ENCODE measurements at regions not wholly inside any gene's neighbourhood (a gene's known extent, or its start where the extent isn't known, plus 50 kb on each side); places are given as distances from the start of the nearest gene placed in this dataset.

DNA sequence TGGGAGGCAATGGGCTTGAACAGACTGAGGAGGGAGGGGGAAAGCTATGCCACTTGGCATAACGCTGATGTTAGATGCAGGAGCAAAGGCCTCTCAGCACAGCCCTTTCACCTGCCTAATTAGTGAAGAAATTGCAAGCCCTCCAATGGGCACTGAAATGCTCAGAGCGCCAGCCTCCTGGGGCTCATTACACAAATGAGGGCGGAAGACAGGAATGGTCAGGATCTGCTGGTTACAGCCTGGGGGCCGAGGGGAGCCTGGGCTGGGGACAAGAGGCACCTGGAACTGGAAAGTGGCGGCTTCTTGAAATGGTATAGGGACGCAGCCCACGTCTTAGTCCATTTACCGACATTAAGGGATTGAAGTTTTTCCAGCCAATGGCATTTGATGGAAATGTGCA, 50.2 kb upstream of the PLET1 start:
- no CpG with 5 or more reads among the region's 8 CpGs for WGBS (ENCODE audit: insufficient coverage, low lambda C conversion rate)

DNA sequence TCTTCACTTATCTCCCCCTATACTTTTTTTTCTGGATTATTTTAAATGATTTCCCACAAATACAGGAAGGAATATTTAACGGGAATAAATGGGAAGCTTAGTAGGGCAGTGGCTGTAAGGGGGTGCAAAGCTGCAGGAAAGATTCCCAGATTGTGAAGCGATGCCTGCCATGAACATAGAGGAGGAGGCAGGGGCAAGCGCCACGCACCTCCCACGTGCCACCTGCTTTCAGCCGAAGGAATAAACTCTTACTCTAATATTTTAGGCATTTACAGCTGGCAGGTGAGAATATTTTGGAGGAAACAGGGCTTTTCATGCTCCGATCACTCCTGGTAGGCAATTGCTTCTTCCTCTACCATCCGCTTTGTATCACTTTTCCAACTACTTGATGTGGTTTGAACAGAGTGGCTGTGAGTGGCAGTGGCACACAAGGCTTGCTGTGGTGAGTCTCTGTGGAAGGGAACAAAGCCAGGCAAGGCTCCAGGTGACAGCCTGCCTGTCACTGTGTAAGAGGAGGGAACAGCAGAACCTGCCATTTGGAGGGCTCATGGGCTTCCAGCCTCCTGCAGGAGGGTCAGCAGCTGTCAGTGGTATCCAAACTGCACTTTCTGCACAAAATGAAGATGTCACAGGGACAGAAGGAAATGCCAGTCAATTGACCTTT, 54.5 kb upstream of the PLET1 start:
- Histone ChIP-seq H3K36me3 (ENCODE audit: control insufficient read depth, insufficient read depth, low read length) (no peaks in the 10 kb centered on the region), H3K9me3 (ENCODE audit: control insufficient read depth, low read depth, low read length) (no peaks in the 10 kb centered on the region), H3K4me1 (ENCODE audit: control insufficient read depth, insufficient read depth, low read length) (peaks cover under 1% of the 10 kb centered on the region), H3K4me3 (ENCODE audit: low read length) (no peak overlapping the region), H3K27ac (ENCODE audit: low read length) (no peak overlapping the region), H3K27me3 (ENCODE audit: control insufficient read depth, insufficient read depth, low read length) (peaks cover 4% of the 10 kb centered on the region)
- no peak for DNase-seq
- WGBS (ENCODE audit: insufficient coverage, low lambda C conversion rate), result 100% methylated on average over 1 of the region's 8 CpGs

More for the DNA sequence above, 50.2 kb upstream of the PLET1 start:
- Histone ChIP-seq H3K9me3 (ENCODE audit: control insufficient read depth, low read depth, low read length) (no peaks in the 10 kb centered on the region), H3K4me3 (ENCODE audit: low read length) (no peak overlapping the region), H3K36me3 (ENCODE audit: control insufficient read depth, insufficient read depth, low read length) (no peaks in the 10 kb centered on the region), H3K27ac (ENCODE audit: low read length) (no peak overlapping the region), H3K27me3 (ENCODE audit: control insufficient read depth, insufficient read depth, low read length) (peaks cover 4% of the 10 kb centered on the region), H3K4me1 (ENCODE audit: control insufficient read depth, insufficient read depth, low read length) (no peaks in the 10 kb centered on the region)
- no peak for DNase-seq

DNA sequence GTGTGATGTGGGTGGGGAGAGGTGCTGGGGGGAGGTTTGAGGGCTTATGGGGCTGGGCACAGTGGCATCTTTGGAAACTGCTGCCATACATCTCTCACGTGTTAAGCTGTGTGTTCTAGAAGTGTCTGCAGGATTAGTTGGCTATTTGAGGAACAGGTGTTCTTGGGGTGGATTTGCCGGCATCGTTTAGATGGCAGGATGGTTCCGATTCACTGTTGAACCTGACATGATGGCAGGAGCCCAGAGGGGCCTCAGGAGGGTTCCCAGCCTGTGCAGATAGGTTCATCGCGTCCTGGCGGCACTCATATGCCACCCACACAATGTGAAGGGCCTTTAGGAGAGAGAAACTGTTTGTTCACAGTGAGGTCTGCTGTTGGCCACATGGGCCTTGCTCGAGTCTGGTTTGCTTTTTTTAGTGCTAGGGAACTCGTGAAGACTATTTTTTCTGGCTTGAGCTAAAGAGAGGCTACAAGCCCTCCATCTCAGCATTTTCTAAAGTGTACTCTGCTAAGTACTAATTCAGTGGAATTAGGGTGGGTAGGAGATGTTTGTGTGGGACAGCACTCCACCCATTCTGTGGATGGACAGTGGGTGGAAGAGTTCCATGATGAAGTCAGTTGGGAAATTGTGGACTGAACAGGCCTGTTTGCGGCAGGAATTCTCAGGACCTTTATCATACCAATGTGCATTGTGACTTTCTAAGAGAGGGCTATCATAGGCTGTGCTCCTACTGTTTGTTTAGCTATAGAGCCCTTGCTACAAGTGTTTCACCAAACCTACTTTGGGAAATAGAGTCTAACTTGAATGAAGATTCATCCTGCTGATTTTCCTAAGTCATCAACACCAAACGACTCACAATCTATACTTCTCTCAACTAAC, 55.4 kb upstream of the PLET1 start:
- DNase-seq, result no peak
- Histone ChIP-seq H3K4me1 (ENCODE audit: control insufficient read depth, insufficient read depth, low read length) (peaks cover 9% of the 10 kb centered on the region), H3K9me3 (ENCODE audit: control insufficient read depth, low read depth, low read length) (no peaks in the 10 kb centered on the region), H3K27me3 (ENCODE audit: control insufficient read depth, insufficient read depth, low read length) (peaks cover 4% of the 10 kb centered on the region), H3K4me3 (ENCODE audit: low read length) (no peak overlapping the region), H3K36me3 (ENCODE audit: control insufficient read depth, insufficient read depth, low read length) (no peaks in the 10 kb centered on the region), H3K27ac (ENCODE audit: low read length) (no peak overlapping the region)
- 73% methylated on average over 3 of the region's 11 CpGs for whole genome bisulfite sequencing (ENCODE audit: insufficient coverage, low lambda C conversion rate)

- no peak for DNase-seq
- Histone ChIP-seq H3K36me3 (ENCODE audit: control insufficient read depth, insufficient read depth, low read length) (no peaks in the 10 kb centered on the region), H3K27ac (ENCODE audit: low read length) (no peak overlapping the region), H3K4me3 (ENCODE audit: low read length) (no peak overlapping the region), H3K4me1 (ENCODE audit: control insufficient read depth, insufficient read depth, low read length) (peaks cover 16% of the 10 kb centered on the region), H3K9me3 (ENCODE audit: control insufficient read depth, low read depth, low read length) (no peaks in the 10 kb centered on the region), H3K27me3 (ENCODE audit: control insufficient read depth, insufficient read depth, low read length) (no peaks in the 10 kb centered on the region)
- no CpG with 5 or more reads among the region's 4 CpGs for WGBS (ENCODE audit: insufficient coverage, low lambda C conversion rate)
These were observed 56.3 kb upstream of the PLET1 start for GRCh38 chr11:112316971-112317370.

DNA sequence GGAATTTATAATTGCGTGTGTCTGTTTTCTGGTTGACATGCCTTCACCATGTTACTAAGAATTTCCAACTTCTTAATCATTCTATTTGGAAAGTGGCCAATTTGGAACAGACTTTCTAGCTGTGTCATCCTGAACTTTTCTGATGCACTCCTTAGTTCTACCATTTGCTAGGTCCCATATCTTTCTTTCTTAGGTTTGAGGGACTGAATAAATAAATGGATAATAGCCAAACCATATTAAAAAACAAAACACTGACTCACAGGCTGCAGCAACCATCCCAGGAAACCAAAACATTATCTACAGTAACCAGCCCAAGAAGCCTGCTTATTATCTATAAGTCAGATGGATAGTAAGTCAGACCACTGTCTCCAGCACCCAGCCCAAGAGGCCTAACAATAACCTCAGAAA, 57.5 kb upstream of the PLET1 start:
- H3K27ac ChIP-seq (ENCODE audit: low read length), result no peak overlapping the region
- H3K4me1 ChIP-seq (ENCODE audit: control insufficient read depth, insufficient read depth, low read length), result peaks cover 24% of the 10 kb centered on the region
- no peak overlapping the region for H3K4me3 ChIP-seq (ENCODE audit: low read length)
- 83% methylated on average over 1 of the region's 1 CpG for WGBS (ENCODE audit: insufficient coverage, low lambda C conversion rate)
- H3K36me3 ChIP-seq (ENCODE audit: control insufficient read depth, insufficient read depth, low read length), result no peaks in the 10 kb centered on the region
- no peaks in the 10 kb centered on the region for H3K9me3 ChIP-seq (ENCODE audit: control insufficient read depth, low read depth, low read length)
- H3K27me3 ChIP-seq (ENCODE audit: control insufficient read depth, insufficient read depth, low read length), result no peaks in the 10 kb centered on the region
- DNase-seq, result no peak

DNA sequence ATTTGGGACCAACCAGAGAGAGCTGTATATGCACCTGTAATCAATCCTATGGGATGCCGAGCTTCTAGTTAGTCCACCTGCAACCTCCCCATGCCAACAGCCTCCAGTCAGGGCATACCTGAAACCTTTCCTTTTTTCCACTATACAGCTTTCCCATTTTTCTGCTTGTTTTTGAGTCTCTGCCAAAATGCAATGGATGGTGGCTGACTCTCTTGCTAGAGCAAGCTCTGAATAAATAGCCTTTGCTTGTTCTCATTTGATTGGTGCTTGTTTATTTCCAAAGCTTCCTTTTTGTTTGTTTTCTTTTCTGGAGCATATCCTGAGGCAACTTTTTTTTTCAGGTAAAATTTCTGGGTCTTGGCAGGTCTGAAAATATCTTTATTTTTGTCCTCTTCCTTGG, 58.0 kb upstream of the PLET1 start:
- peaks cover 24% of the 10 kb centered on the region for H3K4me1 ChIP-seq (ENCODE audit: control insufficient read depth, insufficient read depth, low read length)
- DNase-seq, result no peak
- no peaks in the 10 kb centered on the region for H3K27me3 ChIP-seq (ENCODE audit: control insufficient read depth, insufficient read depth, low read length)
- no peaks in the 10 kb centered on the region for H3K36me3 ChIP-seq (ENCODE audit: control insufficient read depth, insufficient read depth, low read length)
- H3K27ac ChIP-seq (ENCODE audit: low read length), result no peak overlapping the region
- H3K4me3 ChIP-seq (ENCODE audit: low read length), result no peak overlapping the region
- H3K9me3 ChIP-seq (ENCODE audit: control insufficient read depth, low read depth, low read length), result no peaks in the 10 kb centered on the region
- no CpG with 5 or more reads among the region's 1 CpG for WGBS (ENCODE audit: insufficient coverage, low lambda C conversion rate)

- Histone ChIP-seq H3K4me3 (ENCODE audit: low read length) (no peak overlapping the region), H3K4me1 (ENCODE audit: control insufficient read depth, insufficient read depth, low read length) (peaks cover 24% of the 10 kb centered on the region), H3K27me3 (ENCODE audit: control insufficient read depth, insufficient read depth, low read length) (no peaks in the 10 kb centered on the region), H3K36me3 (ENCODE audit: control insufficient read depth, insufficient read depth, low read length) (no peaks in the 10 kb centered on the region), H3K27ac (ENCODE audit: low read length) (no peak overlapping the region), H3K9me3 (ENCODE audit: control insufficient read depth, low read depth, low read length) (no peaks in the 10 kb centered on the region)
- no CpG with 5 or more reads among the region's 5 CpGs for WGBS (ENCODE audit: insufficient coverage, low lambda C conversion rate)
- DNase-seq, result peak; percentile 52 to 63
These were observed 60.0 kb upstream of the PLET1 start for GRCh38 chr11:112320668-112321067.

- Histone ChIP-seq H3K4me3 (ENCODE audit: low read length) (no peak overlapping the region), H3K4me1 (ENCODE audit: control insufficient read depth, insufficient read depth, low read length) (peaks cover 24% of the 10 kb centered on the region), H3K27ac (ENCODE audit: low read length) (peak overlapping the region; percentile 33), H3K36me3 (ENCODE audit: control insufficient read depth, insufficient read depth, low read length) (no peaks in the 10 kb centered on the region), H3K27me3 (ENCODE audit: control insufficient read depth, insufficient read depth, low read length) (no peaks in the 10 kb centered on the region), H3K9me3 (ENCODE audit: control insufficient read depth, low read depth, low read length) (no peaks in the 10 kb centered on the region)
- DNase-seq, result peak; percentile 90 to 96
- no CpG with 5 or more reads among the region's 8 CpGs for WGBS (ENCODE audit: insufficient coverage, low lambda C conversion rate)
These were observed 61.0 kb upstream of the PLET1 start for GRCh38 chr11:112321501-112322172.

GRCh38 chr11:112322173-112322790, 61.6 kb upstream of the PLET1 start:
- no CpG with 5 or more reads among the region's 8 CpGs for WGBS (ENCODE audit: insufficient coverage, low lambda C conversion rate)
- peak; percentile 16 to 57 for DNase-seq

DNA sequence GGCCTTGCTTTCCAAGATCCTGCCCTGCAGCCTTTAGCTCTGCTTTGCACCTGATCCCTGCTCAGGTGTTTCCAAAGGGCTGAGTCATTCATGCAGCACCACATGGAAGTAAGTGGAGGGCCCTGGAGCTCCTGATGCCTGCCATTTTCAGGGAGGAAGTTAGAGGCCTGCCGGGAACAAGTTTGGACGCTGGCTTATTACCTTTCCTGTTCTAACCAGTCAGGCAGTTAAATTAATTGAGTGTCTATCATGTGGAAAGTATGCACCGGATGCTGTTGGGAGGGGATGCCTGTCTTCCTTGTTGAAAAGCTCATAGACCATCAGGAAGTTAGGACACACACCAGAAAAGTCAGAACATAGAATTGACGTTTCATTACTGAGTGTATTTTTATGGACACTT, 73.7 kb upstream of the PLET1 start:
- Histone ChIP-seq H3K27me3 (ENCODE audit: control insufficient read depth, insufficient read depth, low read length) (peaks cover 4% of the 10 kb centered on the region), H3K4me3 (ENCODE audit: low read length) (no peak overlapping the region), H3K4me1 (ENCODE audit: control insufficient read depth, insufficient read depth, low read length) (no peaks in the 10 kb centered on the region), H3K27ac (ENCODE audit: low read length) (no peak overlapping the region), H3K9me3 (ENCODE audit: control insufficient read depth, low read depth, low read length) (no peaks in the 10 kb centered on the region), H3K36me3 (ENCODE audit: control insufficient read depth, insufficient read depth, low read length) (no peaks in the 10 kb centered on the region)
- no peak for DNase-seq
- 80% methylated on average over 1 of the region's 4 CpGs for WGBS (ENCODE audit: insufficient coverage, low lambda C conversion rate)

More at GRCh38 chr11:112322173-112322790, 61.6 kb upstream of the PLET1 start:
- no peaks in the 10 kb centered on the region for H3K27me3 ChIP-seq (ENCODE audit: control insufficient read depth, insufficient read depth, low read length)
- H3K4me3 ChIP-seq (ENCODE audit: low read length), result no peak overlapping the region
- no peaks in the 10 kb centered on the region for H3K9me3 ChIP-seq (ENCODE audit: control insufficient read depth, low read depth, low read length)
- peak overlapping the region; percentile 13 for H3K27ac ChIP-seq (ENCODE audit: low read length)
- peaks cover 24% of the 10 kb centered on the region for H3K4me1 ChIP-seq (ENCODE audit: control insufficient read depth, insufficient read depth, low read length)
- H3K36me3 ChIP-seq (ENCODE audit: control insufficient read depth, insufficient read depth, low read length), result no peaks in the 10 kb centered on the region

Measured in large intestine (tissue), 3 donors.